ENCODE measurements at regions not wholly inside any gene's neighbourhood (a gene's known extent, or its start where the extent isn't known, plus 50 kb on each side); places are given as distances from the start of the nearest gene placed in this dataset.

- no peak for ATAC-seq
- Histone ChIP-seq H3K4me1 (no peaks in the 10 kb centered on the region), H3K4me3 (no peak overlapping the region), H3K4me2 (no peak overlapping the region), H3K27ac (no peak overlapping the region), H3K9me3 (no peaks in the 10 kb centered on the region)
- no peak for DNase-seq (ENCODE audit: low read depth in 1 of 2, low spot score in 1 of 2)
- CTCF ChIA-PET, result no interaction called here
- no peak for FAIRE-seq
- POLR2A ChIA-PET, result no interaction called here
- TF ChIP-seq ZNF302 (CRISPR knock-in tag; IDR thresholded peaks at IDR 0.05) (no peak), MAZ (IDR thresholded peaks at IDR 0.05; ENCODE audit: borderline replicate concordance, low read depth, low read length) (no peak), MYC (IDR thresholded peaks at IDR 0.05; ENCODE audit: borderline replicate concordance, low read length) (no peak), RFX5 (IDR thresholded peaks at IDR 0.05) (no peak), ZFP36 (IDR thresholded peaks at IDR 0.05; ENCODE audit: borderline replicate concordance, partially characterized antibody) (no peak), HES2 (IDR thresholded peaks at IDR 0.05) (no peak), NPAS2 (CRISPR knock-in tag; IDR thresholded peaks at IDR 0.05; ENCODE audit: borderline replicate concordance) (no peak), RCOR1 (IDR thresholded peaks at IDR 0.05; ENCODE audit: low read depth, low read length) (no peak), CBX8 (IDR thresholded peaks at IDR 0.05) (no peak), CHD2 (IDR thresholded peaks at IDR 0.05; ENCODE audit: low read length, partially characterized antibody) (no peak), HDAC2 (IDR thresholded peaks at IDR 0.05) (no peak)
- TF ChIP-seq, protein P1, sequence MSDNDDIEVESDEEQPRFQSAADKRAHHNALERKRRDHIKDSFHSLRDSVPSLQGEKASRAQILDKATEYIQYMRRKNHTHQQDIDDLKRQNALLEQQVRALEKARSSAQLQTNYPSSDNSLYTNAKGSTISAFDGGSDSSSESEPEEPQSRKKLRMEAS (IDR thresholded peaks at IDR 0.05), result no peak
Observed at GRCh38 chrX:128504496-128504895, 452.3 kb upstream of the ACTRT1 start.

GRCh38 chrX:128464116-128464515 is 411.9 kb upstream of the ACTRT1 start:
- peak; percentile 49 for FAIRE-seq
- Histone ChIP-seq H3K9me3 (no peaks in the 10 kb centered on the region), H3K4me2 (0 out of 3 replicates have a peak overlapping the region, but pooled peaks have one; percentile 26), H3K4me3 (no peak overlapping the region), H3K27ac (peak overlapping the region in 1 of 2 experiments; percentile 81; a peak in 3 of 6 replicates), H3K4me1 (0 out of 3 replicates have a peak, but pooled peaks cover 3% of the 10 kb centered on the region)
- CTCF ChIA-PET, result no interaction called here
- POLR2A ChIA-PET, result no interaction called here
- peak; percentile 2 to 54 for DNase-seq (ENCODE audit: low read depth in 1 of 2, low spot score in 1 of 2)
- peak; percentile 60 to 81; a peak in 5 of 6 replicates for ATAC-seq
- TF ChIP-seq EP300 (IDR thresholded peaks at IDR 0.05) (peak; percentile 42 to 66; a peak in 3 of 5 replicates), JUN (IDR thresholded peaks at IDR 0.05) (0 out of 5 replicates have a peak, but pooled peaks of 1 of the 2 experiments have one; percentile 24), PHF8 (IDR thresholded peaks at IDR 0.05; ENCODE audit: borderline replicate concordance, low read depth) (no peak), FOSL2 (IDR thresholded peaks at IDR 0.05) (peak; percentile 72), FOSL2 (CRISPR knock-in tag; IDR thresholded peaks at IDR 0.05) (peak; percentile 64), JUNB (IDR thresholded peaks at IDR 0.05) (peak; percentile 80; the same call in 1 of the 2 replicates), RAD21 (conservative IDR thresholded peaks at IDR 0.05 in 1 of 2, IDR thresholded peaks at IDR 0.05 in 1 of 2) (0 out of 5 replicates have a peak, but pooled peaks of 1 of the 2 experiments have one; percentile 21)
- WGBS (ENCODE audit: missing lambda C conversion rate), result 9% methylated on average over 5 of the region's 5 CpGs

DNA sequence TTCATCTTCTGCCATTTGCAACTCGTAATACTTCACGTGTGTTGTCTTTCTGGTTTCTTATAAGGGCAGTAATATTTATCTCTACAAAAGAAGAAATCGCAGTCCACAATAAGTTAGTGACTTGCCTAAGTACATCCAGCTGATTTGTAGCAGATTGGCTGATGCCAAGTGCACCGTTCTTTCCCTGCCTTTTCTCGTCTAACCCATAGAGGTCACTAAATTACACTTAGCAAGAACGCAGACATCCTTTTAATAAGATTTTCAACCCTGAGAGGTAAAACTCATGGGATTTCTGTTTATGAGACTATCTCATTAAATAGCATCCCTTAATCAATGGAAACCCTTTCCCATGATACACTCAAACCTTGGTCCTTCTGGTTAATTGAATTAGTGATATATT is 408.6 kb upstream of the ACTRT1 start:
- ChIA-PET POLR2A (no interaction called here), CTCF (no interaction called here)
- H3K4me2 ChIP-seq, result no peak overlapping the region
- TF ChIP-seq MAFK (IDR thresholded peaks at IDR 0.05; ENCODE audit: partially characterized antibody), result no peak
- TF ChIP-seq, protein P2, sequence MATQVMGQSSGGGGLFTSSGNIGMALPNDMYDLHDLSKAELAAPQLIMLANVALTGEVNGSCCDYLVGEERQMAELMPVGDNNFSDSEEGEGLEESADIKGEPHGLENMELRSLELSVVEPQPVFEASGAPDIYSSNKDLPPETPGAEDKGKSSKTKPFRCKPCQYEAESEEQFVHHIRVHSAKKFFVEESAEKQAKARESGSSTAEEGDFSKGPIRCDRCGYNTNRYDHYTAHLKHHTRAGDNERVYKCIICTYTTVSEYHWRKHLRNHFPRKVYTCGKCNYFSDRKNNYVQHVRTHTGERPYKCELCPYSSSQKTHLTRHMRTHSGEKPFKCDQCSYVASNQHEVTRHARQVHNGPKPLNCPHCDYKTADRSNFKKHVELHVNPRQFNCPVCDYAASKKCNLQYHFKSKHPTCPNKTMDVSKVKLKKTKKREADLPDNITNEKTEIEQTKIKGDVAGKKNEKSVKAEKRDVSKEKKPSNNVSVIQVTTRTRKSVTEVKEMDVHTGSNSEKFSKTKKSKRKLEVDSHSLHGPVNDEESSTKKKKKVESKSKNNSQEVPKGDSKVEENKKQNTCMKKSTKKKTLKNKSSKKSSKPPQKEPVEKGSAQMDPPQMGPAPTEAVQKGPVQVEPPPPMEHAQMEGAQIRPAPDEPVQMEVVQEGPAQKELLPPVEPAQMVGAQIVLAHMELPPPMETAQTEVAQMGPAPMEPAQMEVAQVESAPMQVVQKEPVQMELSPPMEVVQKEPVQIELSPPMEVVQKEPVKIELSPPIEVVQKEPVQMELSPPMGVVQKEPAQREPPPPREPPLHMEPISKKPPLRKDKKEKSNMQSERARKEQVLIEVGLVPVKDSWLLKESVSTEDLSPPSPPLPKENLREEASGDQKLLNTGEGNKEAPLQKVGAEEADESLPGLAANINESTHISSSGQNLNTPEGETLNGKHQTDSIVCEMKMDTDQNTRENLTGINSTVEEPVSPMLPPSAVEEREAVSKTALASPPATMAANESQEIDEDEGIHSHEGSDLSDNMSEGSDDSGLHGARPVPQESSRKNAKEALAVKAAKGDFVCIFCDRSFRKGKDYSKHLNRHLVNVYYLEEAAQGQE (IDR thresholded peaks at IDR 0.05), result peak; percentile 29; the same call in 1 of the 2 replicates
- FAIRE-seq (peak; percentile 28), DNase-seq (ENCODE audit: low read depth in 1 of 2, low spot score in 1 of 2) (peak in 1 of 2 experiments; percentile 11), ATAC-seq (no peak)
- H3K9me3 ChIP-seq, result no peaks in the 10 kb centered on the region
- H3K4me3 ChIP-seq, result no peak overlapping the region
- no peak overlapping the region for H3K27ac ChIP-seq
- 0 out of 3 replicates have a peak, but pooled peaks cover 3% of the 10 kb centered on the region for H3K4me1 ChIP-seq
- WGBS (ENCODE audit: missing lambda C conversion rate), result 41% methylated on average over 6 of the region's 6 CpGs

Data from A549 (cell line).